CD14-positive monocyte (primary cell): ENCODE measurements at regions not wholly inside any gene's neighbourhood (a gene's known extent, or its start where the extent isn't known, plus 50 kb on each side); places are given as distances from the start of the nearest gene placed in this dataset.

Experiments used
- DNase-seq, 3 donors: peaks; one replicate each; pipeline ENCODE4 v3.0.0-alpha.2; 2011 to 2022
- H2AFZ ChIP-seq: 2 replicates; pipeline ENCODE4 v1.6.0; 2012; ENCODE audit warnings: mild to moderate bottlenecking, low read depth, low read length, inconsistent platforms; ENCODE audit not compliant: insufficient read depth, poor library complexity, severe bottlenecking
- H3K27ac ChIP-seq, 2 donors: 1 replicate in 1 of 2; 2 replicates in 1 of 2; pipeline ENCODE4 v1.5.1; 2012 to 2013; ENCODE audit warnings: low read length in 2 of 2, control low read depth in 1 of 2, inconsistent platforms in 1 of 2, low read depth in 1 of 2, mild to moderate bottlenecking in 1 of 2
- H3K27me3 ChIP-seq, 2 donors: one replicate each; pipeline versions ENCODE4 v1.6.0 to v1.6.1; 2011 to 2013; ENCODE audit warnings: low read length in 2 of 2; ENCODE audit not compliant: control insufficient read depth in 2 of 2, insufficient read depth in 2 of 2
- H3K36me3 ChIP-seq, 2 donors: replicated peaks in 1 of 2; 1 replicate in 1 of 2; 2 replicates in 1 of 2; pipeline versions ENCODE4 v1.5.1 to v1.6.1; 2012 to 2013; ENCODE audit warnings: low read length in 2 of 2, control low read depth in 1 of 2, inconsistent platforms in 1 of 2, mild to moderate bottlenecking in 1 of 2; ENCODE audit not compliant: insufficient read depth in 2 of 2, control insufficient read depth in 1 of 2
- H3K4me1 ChIP-seq, 2 donors: 1 replicate in 1 of 2; 2 replicates in 1 of 2; pipeline versions ENCODE4 v1.5.1 to v1.6.1; 2012 to 2013; ENCODE audit warnings: low read length in 2 of 2, control low read depth in 1 of 2, inconsistent platforms in 1 of 2, mild to moderate bottlenecking in 1 of 2, moderate library complexity in 1 of 2; ENCODE audit not compliant: insufficient read depth in 2 of 2, control insufficient read depth in 1 of 2
- H3K4me2 ChIP-seq: replicated peaks from 2 replicates; pipeline ENCODE3; 2012; ENCODE audit warnings: low read length, moderate library complexity, mild to moderate bottlenecking; ENCODE audit not compliant: poor library complexity, severe bottlenecking; ENCODE audit errors: extremely low read depth
- H3K4me3 ChIP-seq, 3 experiments: fragments of 200-600 bp in 1 of 3; sonication (generic) in 1 of 3; replicated peaks in 1 of 3; 1 replicate in 2 of 3; 2 replicates in 1 of 3; pipeline ENCODE4 v1.5.1; 2011 to 2013; ENCODE audit warnings: low read length in 3 of 3, mild to moderate bottlenecking in 3 of 3, control low read depth in 2 of 3, low read depth in 2 of 3, inconsistent platforms in 1 of 3, moderate library complexity in 1 of 3
- H3K79me2 ChIP-seq: 2 replicates; pipeline ENCODE4 v1.6.0; 2012; ENCODE audit warnings: mild to moderate bottlenecking, control low read depth, inconsistent platforms, low read length, moderate library complexity; ENCODE audit not compliant: insufficient read depth
- H3K9ac ChIP-seq: 2 replicates; pipeline ENCODE4 v1.6.0; 2017; ENCODE audit warnings: low read length, mild to moderate bottlenecking; ENCODE audit not compliant: insufficient read depth, poor library complexity, severe bottlenecking
- H3K9me3 ChIP-seq, 2 donors: replicated peaks in 1 of 2; 1 replicate in 1 of 2; 2 replicates in 1 of 2; pipeline versions ENCODE4 v1.5.1 to v1.6.1; 2012 to 2013; ENCODE audit warnings: low read length in 2 of 2, control low read depth in 1 of 2; ENCODE audit not compliant: control insufficient read depth in 1 of 2, insufficient read depth in 1 of 2
- H4K20me1 ChIP-seq: 2 replicates; pipeline ENCODE4 v1.6.0; 2012; ENCODE audit warnings: mild to moderate bottlenecking, low read length, control low read depth, moderate library complexity; ENCODE audit not compliant: insufficient read depth
- H3K27ac Mint-ChIP-seq, 7 donors: one replicate each; pipeline ENCODE4 v1.8.0; 2020; ENCODE audit warnings: mild to moderate bottlenecking in 7 of 7, mixed read lengths in 7 of 7, moderate library complexity in 6 of 7, inconsistent platforms in 2 of 7
- H3K27me3 Mint-ChIP-seq, 3 donors: one replicate each; pipeline ENCODE4 v1.8.0; 2021 to 2022; ENCODE audit warnings: low read depth in 3 of 3, mild to moderate bottlenecking in 3 of 3, mixed read lengths in 3 of 3, moderate library complexity in 3 of 3, inconsistent platforms in 1 of 3
- H3K36me3 Mint-ChIP-seq, 2 donors: one replicate each; pipeline ENCODE4 v1.8.0; 2020; ENCODE audit warnings: mixed read lengths in 2 of 2, inconsistent platforms in 1 of 2, mild to moderate bottlenecking in 1 of 2
- H3K4me1 Mint-ChIP-seq: one replicate; pipeline ENCODE4 v1.8.0; 2020; ENCODE audit warnings: mild to moderate bottlenecking, mixed read lengths
- H3K4me3 Mint-ChIP-seq, 2 donors: one replicate each; pipeline ENCODE4 v1.8.0; 2020; ENCODE audit warnings: mild to moderate bottlenecking in 2 of 2, mixed read lengths in 2 of 2, moderate library complexity in 1 of 2
- H3K9me3 Mint-ChIP-seq, 7 donors: one replicate each; pipeline ENCODE4 v1.8.0; 2020 to 2022; ENCODE audit warnings: mixed read lengths in 7 of 7, mild to moderate bottlenecking in 6 of 7, moderate library complexity in 6 of 7, inconsistent platforms in 2 of 7
- WGBS: methylation state at CpG from one replicate; pipeline ENCODE4 v1.1.5; 2013; ENCODE audit warnings: missing lambda C conversion rate; ENCODE audit not compliant: insufficient coverage; 5-methylcytosine and 5-hydroxymethylcytosine counted together
- intact Hi-C, 2 donors: fragments of 100-400 bp; cut with micrococcal nuclease; formaldehyde crosslinking; loops; one replicate each; pipeline versions ENCODE4 v1.15.0 to v1.15.1; 2023
- TF ChIP-seq, protein P1 (sequence below): fragments of 200-600 bp; IDR thresholded peaks from one replicate; pipeline ENCODE4 v1.8.0; 2022; ENCODE audit warnings: antibody characterized with exemption, mild to moderate bottlenecking

DNA sequence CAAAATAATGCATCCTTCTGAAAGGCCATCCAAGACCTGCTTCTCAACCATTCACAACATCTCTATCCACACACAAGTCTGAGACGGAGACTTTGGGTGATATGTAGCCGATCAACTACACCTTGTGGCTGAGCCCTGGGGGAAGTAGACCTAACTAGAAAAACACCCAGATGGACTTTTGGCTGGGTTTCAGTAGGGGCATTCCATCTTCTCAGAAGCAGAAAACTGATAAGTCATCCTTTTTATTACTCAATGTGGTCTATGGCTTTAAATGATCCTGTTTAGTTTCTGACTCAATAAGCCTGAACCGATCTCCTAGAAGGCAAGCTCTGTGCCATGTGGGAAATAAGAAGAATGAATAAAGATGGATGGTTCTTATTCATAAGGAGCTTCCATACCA is 82.5 kb upstream of the AFF2 start:
- H3K27ac Mint-ChIP-seq: no peak overlapping the region
- Histone ChIP-seq H3K9ac (no peak overlapping the region), H3K4me3 (no peak overlapping the region), H3K4me1 (peaks cover 12 to 17% of the 10 kb centered on the region in 2 donors), H3K79me2 (no peaks in the 10 kb centered on the region), H2AFZ (no peak overlapping the region), H3K27me3 (no peaks in the 10 kb centered on the region), H3K36me3 (no peaks in the 10 kb centered on the region), H3K4me2 (no peak overlapping the region), H3K9me3 (no peaks in the 10 kb centered on the region), H4K20me1 (no peaks in the 10 kb centered on the region), H3K27ac (no peak overlapping the region)
- H3K36me3 Mint-ChIP-seq: no peaks in the 10 kb centered on the region
- H3K4me1 Mint-ChIP-seq: peaks cover 29% of the 10 kb centered on the region
- H3K9me3 Mint-ChIP-seq: peaks cover 0 to 3% (median 0%) of the 10 kb centered on the region in 7 donors
- TF ChIP-seq, protein P1, sequence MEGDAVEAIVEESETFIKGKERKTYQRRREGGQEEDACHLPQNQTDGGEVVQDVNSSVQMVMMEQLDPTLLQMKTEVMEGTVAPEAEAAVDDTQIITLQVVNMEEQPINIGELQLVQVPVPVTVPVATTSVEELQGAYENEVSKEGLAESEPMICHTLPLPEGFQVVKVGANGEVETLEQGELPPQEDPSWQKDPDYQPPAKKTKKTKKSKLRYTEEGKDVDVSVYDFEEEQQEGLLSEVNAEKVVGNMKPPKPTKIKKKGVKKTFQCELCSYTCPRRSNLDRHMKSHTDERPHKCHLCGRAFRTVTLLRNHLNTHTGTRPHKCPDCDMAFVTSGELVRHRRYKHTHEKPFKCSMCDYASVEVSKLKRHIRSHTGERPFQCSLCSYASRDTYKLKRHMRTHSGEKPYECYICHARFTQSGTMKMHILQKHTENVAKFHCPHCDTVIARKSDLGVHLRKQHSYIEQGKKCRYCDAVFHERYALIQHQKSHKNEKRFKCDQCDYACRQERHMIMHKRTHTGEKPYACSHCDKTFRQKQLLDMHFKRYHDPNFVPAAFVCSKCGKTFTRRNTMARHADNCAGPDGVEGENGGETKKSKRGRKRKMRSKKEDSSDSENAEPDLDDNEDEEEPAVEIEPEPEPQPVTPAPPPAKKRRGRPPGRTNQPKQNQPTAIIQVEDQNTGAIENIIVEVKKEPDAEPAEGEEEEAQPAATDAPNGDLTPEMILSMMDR: no peak
- H3K27me3 Mint-ChIP-seq: peaks cover 0 to 2% (median 0%) of the 10 kb centered on the region in 3 donors
- no peak overlapping the region for H3K4me3 Mint-ChIP-seq
- intact Hi-C loops: no loop called here
- DNase-seq: peak; percentile 12 to 70 (median 23)
- WGBS: no CpG with 5 or more reads among the region's 3 CpGs

DNA sequence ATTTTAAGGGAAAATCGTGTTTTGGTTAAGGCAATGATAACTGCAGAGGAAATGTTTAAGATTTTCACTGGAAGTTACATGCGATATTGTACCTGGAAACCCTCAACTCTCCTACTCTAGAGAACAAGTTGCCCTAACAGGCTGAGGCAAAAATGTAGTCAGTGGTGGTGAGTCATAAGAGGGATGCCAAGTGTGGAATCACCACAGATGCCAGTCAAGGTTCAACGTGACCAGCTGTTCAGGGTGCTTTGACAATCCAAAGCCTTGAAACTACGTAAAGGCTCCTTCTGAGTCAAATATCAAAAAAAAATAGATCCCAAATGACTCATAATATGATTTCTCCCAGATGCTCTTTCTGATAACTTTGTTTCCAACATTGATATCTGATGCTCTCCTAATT is 77.9 kb upstream of the AFF2 start:
- Histone ChIP-seq H3K4me1 (peaks cover 0 to 7% of the 10 kb centered on the region in 2 donors), H3K27me3 (no peaks in the 10 kb centered on the region), H3K79me2 (no peaks in the 10 kb centered on the region), H3K9me3 (no peaks in the 10 kb centered on the region), H4K20me1 (no peaks in the 10 kb centered on the region), H3K27ac (no peak overlapping the region), H3K4me2 (no peak overlapping the region), H3K4me3 (no peak overlapping the region), H2AFZ (no peak overlapping the region), H3K36me3 (no peaks in the 10 kb centered on the region), H3K9ac (no peak overlapping the region)
- Mint-ChIP-seq H3K4me1 (peaks cover 9% of the 10 kb centered on the region), H3K27me3 (no peaks in the 10 kb centered on the region), H3K27ac (no peak overlapping the region), H3K4me3 (no peak overlapping the region), H3K36me3 (no peaks in the 10 kb centered on the region), H3K9me3 (peaks cover 0 to 3% (median 0%) of the 10 kb centered on the region in 7 donors)
- TF ChIP-seq, protein P1: no peak
- WGBS: 100% methylated on average over 2 of the region's 4 CpGs
- DNase-seq: no peak
- intact Hi-C loops: no loop called here
